Esophagus muscularis mucosa (tissue), 3 donors: ENCODE measurements at regions not wholly inside any gene's neighbourhood (a gene's known extent, or its start where the extent isn't known, plus 50 kb on each side); places are given as distances from the start of the nearest gene placed in this dataset.

Experiments used
- CTCF ChIP-seq, 3 experiments: fragments of 200-600 bp in 2 of 3; fragments of 450-650 bp in 1 of 3; sonication (generic) in 2 of 3; IDR thresholded peaks; one replicate each; pipeline ENCODE4 v1.5.1; 2017 to 2019; ENCODE audit warnings: antibody characterized with exemption in 3 of 3, mild to moderate bottlenecking in 2 of 3, moderate library complexity in 1 of 3
- POLR2A ChIP-seq: fragments of 450-650 bp; IDR thresholded peaks from one replicate; pipeline ENCODE4 v1.6.1; 2017; ENCODE audit warnings: antibody characterized with exemption, moderate library complexity, mild to moderate bottlenecking, low read depth

- no peak for TF ChIP-seq CTCF (IDR thresholded peaks at IDR 0.05)
- TF ChIP-seq POLR2A: no peak
Measured at GRCh38 chr9:90105773-90106172, 501.0 kb downstream of the GADD45G start.
